ENCODE measurements at regions not wholly inside any gene's neighbourhood (a gene's known extent, or its start where the extent isn't known, plus 50 kb on each side); places are given as distances from the start of the nearest gene placed in this dataset.

GRCh38 chr14:54098536-54098935, 141.9 kb upstream of the BMP4 start:
- no peak for TF ChIP-seq CTCF (IDR thresholded peaks at IDR 0.05; ENCODE audit: low read depth, low read length, poor library complexity, severe bottlenecking)
- TF ChIP-seq EZH2phosphoT487 (IDR thresholded peaks at IDR 0.05; ENCODE audit: borderline replicate concordance, low read length), result no peak
